HG03175 (cell line): ENCODE measurements at regions not wholly inside any gene's neighbourhood (a gene's known extent, or its start where the extent isn't known, plus 50 kb on each side); places are given as distances from the start of the nearest gene placed in this dataset.
"Not testable (repeated sequence)": the region's sequence is repeated elsewhere in the genome, so short reads cannot be mapped to it uniquely, and the experiment has no call there.

Experiments
- ATAC-seq: cut with Tn5 transposase; IDR thresholded peaks from one replicate; pipeline ENCODE4 v1.9.1; 2021; ENCODE audit warnings: mild to moderate bottlenecking, moderate library complexity; ENCODE audit not compliant: unreplicated experiment

GRCh38 chr4:33448948-33449347 is 2728.8 kb downstream of the PCDH7 start:
- ATAC-seq = no peak

DNA sequence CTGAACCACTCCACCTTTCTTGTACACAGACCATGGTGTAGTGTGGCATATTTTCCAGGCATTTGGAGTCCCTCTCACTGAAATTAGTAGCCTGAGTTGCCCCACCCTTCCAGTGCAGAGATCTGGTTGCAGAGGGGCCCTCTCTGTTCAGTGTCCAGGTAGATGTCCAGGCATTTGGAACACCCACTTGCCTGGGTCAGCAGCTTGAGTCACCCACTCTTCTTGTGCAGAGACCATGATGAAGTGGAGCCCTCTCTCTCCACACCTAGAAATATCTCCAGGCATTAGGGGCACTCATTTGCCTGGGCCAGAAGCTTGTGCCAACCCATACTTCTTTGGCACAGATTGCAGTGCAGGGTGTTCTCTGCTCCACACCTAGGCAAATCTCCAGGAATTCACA is 2733.3 kb downstream of the PCDH7 start:
- no peak for ATAC-seq

DNA sequence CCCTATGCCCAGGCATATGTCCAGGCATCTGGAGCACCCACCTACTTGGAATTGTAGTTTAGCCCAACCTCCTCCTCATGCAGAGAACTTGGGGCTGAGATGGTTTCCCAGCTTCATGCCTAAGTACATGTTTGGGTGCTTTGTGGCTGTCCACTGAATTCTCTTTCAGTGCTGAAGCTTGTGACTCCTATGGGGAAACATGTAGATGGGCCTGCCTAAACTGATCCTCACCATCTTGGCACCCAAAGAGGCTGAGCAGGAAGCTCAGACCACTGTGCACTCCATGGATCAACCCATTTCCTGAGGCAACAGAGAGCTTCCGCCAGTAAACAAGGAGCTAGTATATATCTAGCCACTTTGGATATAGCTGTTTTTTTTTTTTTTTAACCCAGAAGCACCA is 2733.7 kb downstream of the PCDH7 start:
- no peak for ATAC-seq

GRCh38 chr4:33465565-33465964 is 2745.4 kb downstream of the PCDH7 start:
- ATAC-seq = no peak

- ATAC-seq = no peak
Observed at GRCh38 chr4:33467291-33467690, 2747.1 kb downstream of the PCDH7 start.

DNA sequence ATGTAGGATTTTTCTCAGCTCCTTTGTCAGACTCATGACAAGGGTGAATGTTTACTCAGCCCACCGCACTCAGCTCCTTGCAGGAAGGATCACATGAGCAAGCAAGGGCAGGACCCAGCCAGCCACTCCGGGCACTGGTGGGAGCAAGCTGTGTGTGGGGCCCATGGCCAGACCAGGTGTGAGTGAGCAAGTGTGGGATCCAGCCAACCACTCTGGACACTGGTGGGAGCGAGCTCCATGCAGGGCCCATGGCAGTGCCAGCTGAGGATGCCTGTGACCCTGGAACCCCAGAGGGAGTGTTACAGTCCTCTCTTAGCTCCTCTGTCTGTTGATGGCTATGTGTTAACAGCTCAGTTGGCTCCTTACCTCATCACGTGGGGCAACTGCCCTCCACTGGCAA is 2750.6 kb downstream of the PCDH7 start:
- ATAC-seq = no peak

DNA sequence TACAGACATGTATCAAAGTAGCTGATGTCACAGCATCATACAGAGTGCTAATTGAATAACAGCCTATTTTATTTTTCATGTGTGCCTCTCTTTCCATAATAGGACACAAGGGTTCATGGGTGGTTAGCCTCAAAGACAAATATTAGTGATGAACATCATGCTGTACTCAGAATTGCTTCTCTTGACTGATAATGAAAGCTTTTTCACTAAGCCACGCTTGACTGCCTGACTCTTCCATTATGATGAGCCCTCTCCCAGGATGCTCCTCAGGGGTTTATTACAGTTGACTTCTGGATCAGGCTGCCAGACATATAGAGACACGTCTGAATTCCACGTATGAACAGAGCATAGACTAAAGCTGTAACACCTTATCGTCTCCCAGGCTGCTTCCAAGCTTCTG is 2757.5 kb downstream of the PCDH7 start:
- ATAC-seq = no peak

GRCh38 chr4:33482773-33483172 is 2761.5 kb downstream of the ARAP2 start:
- no peak for ATAC-seq

DNA sequence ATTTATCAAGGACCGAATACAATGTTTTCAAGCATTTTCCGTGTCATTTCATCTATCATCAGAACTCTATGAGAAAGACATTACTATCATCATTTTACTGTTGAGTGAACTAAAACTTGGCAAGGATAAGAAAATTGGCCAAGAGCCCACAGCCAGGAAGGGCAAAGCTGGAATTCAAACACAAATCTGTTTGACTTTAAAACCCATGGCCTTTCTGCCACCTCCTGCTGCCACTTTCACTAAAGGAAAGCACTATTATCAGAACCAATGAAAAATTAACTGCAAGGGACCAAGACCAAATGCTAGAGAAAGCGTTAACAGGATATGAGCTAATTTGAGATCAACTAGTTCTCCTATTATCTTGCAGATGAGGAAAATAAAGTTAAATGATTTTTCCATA is 2759.2 kb downstream of the ARAP2 start:
- no peak for ATAC-seq

GRCh38 chr4:33493231-33493630 is 2751.1 kb downstream of the ARAP2 start:
- ATAC-seq = no peak

GRCh38 chr4:33494150-33494549 is 2750.2 kb downstream of the ARAP2 start:
- no peak for ATAC-seq

GRCh38 chr4:33501587-33501986 is 2742.7 kb downstream of the ARAP2 start:
- ATAC-seq = not testable (repeated sequence)

DNA sequence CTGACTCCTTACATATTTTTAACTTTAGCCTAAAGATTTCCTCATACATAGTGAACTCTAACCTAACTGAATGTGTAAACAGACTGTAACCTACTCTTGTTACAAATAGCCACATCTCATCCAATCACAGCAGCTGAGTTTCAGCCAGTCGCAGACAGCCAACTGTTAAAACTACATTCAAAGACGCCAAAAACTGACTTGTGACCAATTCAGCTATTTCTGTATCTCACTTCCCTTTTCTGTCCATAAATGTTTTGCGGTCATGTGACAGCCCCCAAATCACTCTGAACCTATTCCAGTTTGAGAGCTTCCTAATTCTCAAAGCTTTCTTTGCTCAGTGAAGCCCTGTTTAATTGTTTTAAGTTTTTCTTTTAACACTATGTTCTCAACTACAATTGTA is 2731.9 kb downstream of the ARAP2 start:
- no peak for ATAC-seq

DNA sequence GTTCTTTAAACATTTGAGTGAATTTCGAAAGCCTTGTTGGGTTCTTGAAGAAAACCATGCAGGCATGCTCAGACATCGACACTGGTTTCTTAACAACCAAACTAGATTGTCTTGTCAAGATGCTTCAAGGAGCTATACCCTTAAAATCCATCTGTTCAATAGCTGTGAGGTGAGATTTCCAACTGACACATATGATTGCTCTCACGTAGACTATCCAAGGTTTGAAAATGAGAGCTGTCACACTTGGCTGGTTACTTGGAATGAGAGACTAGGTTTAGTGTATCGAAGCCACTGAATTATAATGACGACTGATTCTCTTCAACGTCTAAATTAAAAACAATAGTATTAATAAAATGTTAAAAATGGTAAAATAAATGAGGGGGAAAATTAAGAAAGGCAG is 2725.5 kb downstream of the ARAP2 start:
- ATAC-seq = no peak

DNA sequence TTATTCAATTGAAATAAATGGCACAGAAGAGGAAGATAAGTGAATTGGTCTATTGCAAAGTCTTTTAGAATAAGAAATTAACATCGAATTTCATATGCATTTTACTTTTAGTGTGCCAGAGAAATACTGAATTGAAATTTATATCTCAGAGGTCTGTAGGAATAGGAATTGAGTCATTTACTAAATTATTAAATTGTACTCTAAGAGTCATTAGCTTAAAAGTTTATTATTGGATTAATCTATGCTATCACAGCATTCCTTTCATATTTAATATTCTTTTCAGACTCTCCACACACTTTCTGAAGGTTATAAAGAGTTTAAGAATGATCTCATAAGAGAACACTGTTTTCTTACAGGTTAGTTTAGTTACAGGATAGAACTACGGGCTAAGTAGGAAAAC is 2711.5 kb downstream of the ARAP2 start:
- ATAC-seq = no peak

DNA sequence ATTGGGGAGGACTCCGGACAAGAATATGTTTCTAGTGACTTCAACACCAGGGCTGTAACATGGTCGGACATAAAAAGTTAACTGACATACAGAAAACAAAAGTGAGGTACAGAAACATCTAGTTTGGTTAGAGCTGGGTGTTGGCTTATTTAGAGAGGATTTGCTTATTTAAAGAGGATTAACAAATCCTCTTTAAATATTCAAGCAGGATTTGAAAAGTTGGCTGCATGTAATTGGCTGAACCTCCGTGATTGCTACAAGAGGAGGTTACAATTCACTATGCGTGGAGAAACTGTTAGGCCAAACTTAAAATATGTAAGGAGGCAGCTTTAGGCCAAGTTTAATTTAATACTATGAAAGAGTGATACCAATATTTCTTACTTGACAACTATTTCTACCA is 2707.4 kb downstream of the ARAP2 start:
- ATAC-seq = no peak

GRCh38 chr4:33537527-33537926 is 2706.8 kb downstream of the ARAP2 start:
- no peak for ATAC-seq

DNA sequence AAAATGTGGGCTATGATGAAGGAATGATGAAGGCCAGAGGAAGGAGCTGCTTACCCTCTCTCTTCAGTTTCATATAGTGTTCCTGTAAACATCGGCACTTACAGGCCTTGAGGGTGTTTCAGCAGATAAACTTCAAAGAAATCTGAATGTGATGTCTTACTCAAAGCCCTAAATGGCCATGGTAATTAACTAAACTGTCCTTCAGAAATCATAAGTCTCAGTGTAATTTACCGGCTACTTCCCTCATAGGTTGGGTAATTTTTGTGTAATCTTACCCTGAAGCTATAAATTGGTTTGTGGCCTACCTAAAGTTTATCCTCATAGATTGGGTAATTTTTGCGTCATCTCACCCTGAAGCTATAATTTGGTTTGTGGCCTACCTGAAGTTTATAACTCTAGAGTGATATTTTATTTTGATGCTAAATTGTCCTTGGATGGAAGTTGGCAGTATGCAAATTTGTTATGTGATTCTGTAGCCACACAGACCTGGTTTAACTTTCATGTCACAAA is 2700.3 kb downstream of the ARAP2 start:
- no peak for ATAC-seq

GRCh38 chr4:33551244-33551643 is 2693.1 kb downstream of the ARAP2 start:
- no peak for ATAC-seq

DNA sequence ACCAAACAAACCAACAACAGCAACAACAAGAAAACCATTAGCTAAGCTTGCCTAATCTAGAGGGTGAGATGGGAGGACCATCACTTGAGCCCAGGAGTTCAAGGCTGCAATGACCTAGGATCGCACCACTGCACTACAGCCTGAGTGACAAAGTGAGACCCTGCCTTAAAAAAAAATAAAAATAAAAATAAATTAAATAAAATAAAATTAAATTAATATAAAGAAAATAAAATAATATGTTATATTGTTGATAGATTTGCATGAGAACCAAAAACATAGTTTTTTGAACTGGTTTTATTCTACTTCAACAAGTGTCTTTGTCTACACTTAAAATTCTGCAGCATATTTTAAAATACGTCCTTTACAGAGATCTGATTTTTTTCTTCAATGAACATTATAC is 2683.1 kb downstream of the ARAP2 start:
- no peak for ATAC-seq

GRCh38 chr4:33566649-33567048 is 2677.7 kb downstream of the ARAP2 start:
- ATAC-seq = no peak

- no peak for ATAC-seq
Observed at GRCh38 chr4:33577791-33578190, 2666.5 kb downstream of the ARAP2 start.

- ATAC-seq = no peak
Observed at GRCh38 chr4:33579951-33580350, 2664.4 kb downstream of the ARAP2 start.

DNA sequence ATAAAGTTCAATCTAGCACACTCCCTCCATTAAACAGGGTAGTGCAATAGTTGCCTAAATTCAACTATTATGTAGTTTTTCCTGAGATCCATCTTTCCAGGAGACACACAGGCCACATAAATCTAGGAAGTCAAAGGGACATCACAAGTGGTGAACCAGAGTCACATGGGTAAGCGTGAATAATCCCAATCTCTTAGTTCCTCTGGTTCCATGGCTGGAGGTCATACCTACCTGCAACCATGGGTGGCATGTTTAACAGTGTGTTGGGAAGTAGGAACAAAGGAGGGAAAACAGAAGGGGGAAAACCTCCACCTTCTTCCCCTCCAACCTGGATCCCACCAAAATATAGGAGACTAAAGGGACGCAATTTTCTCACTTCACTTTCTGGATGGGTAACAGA is 2651.6 kb downstream of the ARAP2 start:
- ATAC-seq = no peak
